Vagina (tissue), 2 donors: ENCODE measurements at regions not wholly inside any gene's neighbourhood (a gene's known extent, or its start where the extent isn't known, plus 50 kb on each side); places are given as distances from the start of the nearest gene placed in this dataset.
"Not testable (repeated sequence)": the region's sequence is repeated elsewhere in the genome, so short reads cannot be mapped to it uniquely, and the experiment has no call there.

Experiments
- DNase-seq, 2 donors: peaks; one replicate each; pipeline ENCODE4 v3.0.0-alpha.2; 2017; ENCODE audit errors: extremely low spot score in 2 of 2
- H3K27ac ChIP-seq: fragments of 200-600 bp; sonication (generic); one replicate; pipeline ENCODE4 v1.5.1; 2019
- H3K27me3 ChIP-seq: fragments of 200-600 bp; sonication (generic); one replicate; pipeline ENCODE4 v1.5.1; 2019
- H3K36me3 ChIP-seq, 2 donors: fragments of 200-600 bp; sonication (generic); one replicate each; pipeline ENCODE4 v1.5.1; 2017 to 2019
- H3K4me1 ChIP-seq: fragments of 200-600 bp; sonication (generic); one replicate; pipeline ENCODE4 v1.5.1; 2019
- H3K4me3 ChIP-seq, 2 donors: fragments of 200-600 bp; sonication (generic); 1 replicate in 1 of 2; 2 replicates in 1 of 2; pipeline ENCODE4 v1.5.1; 2016 to 2019
- H3K9me3 ChIP-seq: fragments of 200-600 bp; sonication (generic); one replicate; pipeline ENCODE4 v1.5.1; 2019
- CTCF ChIP-seq, 3 experiments: fragments of 450-650 bp in 2 of 3; fragments of 200-600 bp in 1 of 3; sonication (generic) in 1 of 3; IDR thresholded peaks; one replicate each; pipeline ENCODE4 v1.5.1; 2017 to 2019; ENCODE audit warnings: antibody characterized with exemption in 3 of 3, mild to moderate bottlenecking in 2 of 3, moderate library complexity in 2 of 3
- POLR2A ChIP-seq, 2 donors: fragments of 450-650 bp; IDR thresholded peaks; one replicate each; pipeline ENCODE4 v1.6.1; 2017; ENCODE audit warnings: antibody characterized with exemption in 2 of 2, mild to moderate bottlenecking in 2 of 2, moderate library complexity in 2 of 2
- POLR2AphosphoS5 ChIP-seq, 2 donors: sonication (generic); formaldehyde crosslinking; IDR thresholded peaks; one replicate each; pipeline ENCODE4 v1.9.0; 2017; ENCODE audit warnings: antibody characterized with exemption in 2 of 2, mild to moderate bottlenecking in 2 of 2, low read depth in 1 of 2; ENCODE audit not compliant: insufficient read depth in 1 of 2
- intact Hi-C: fragments of 100-400 bp; cut with DNase I; formaldehyde crosslinking; loops from one replicate; pipeline ENCODE4 v1.15.1; 2023

GRCh38 chr7:69067397-69067796, 530.9 kb upstream of the AUTS2 start:
- Histone ChIP-seq H3K36me3 (no peaks in the 10 kb centered on the region), H3K4me1 (no peaks in the 10 kb centered on the region), H3K27me3 (no peaks in the 10 kb centered on the region), H3K4me3 (no peak overlapping the region), H3K9me3 (no peaks in the 10 kb centered on the region), H3K27ac (no peak overlapping the region)
- intact Hi-C loops: no loop called here
- no peak for DNase-seq
- TF ChIP-seq POLR2AphosphoS5 (IDR thresholded peaks at IDR 0.05; ENCODE audit: insufficient read depth in 1 of 2, low read depth in 1 of 2) (no peak), POLR2A (IDR thresholded peaks at IDR 0.05) (no peak), CTCF (IDR thresholded peaks at IDR 0.05) (no peak)

- H3K9me3 ChIP-seq: no peaks in the 10 kb centered on the region
- no peaks in the 10 kb centered on the region for H3K4me1 ChIP-seq
- H3K27me3 ChIP-seq: no peaks in the 10 kb centered on the region
- peak in 1 of 2 donors; percentile 46 for DNase-seq
- TF ChIP-seq POLR2A (IDR thresholded peaks at IDR 0.05) (no peak), CTCF (IDR thresholded peaks at IDR 0.05) (no peak), POLR2AphosphoS5 (IDR thresholded peaks at IDR 0.05; ENCODE audit: insufficient read depth in 1 of 2, low read depth in 1 of 2) (no peak)
- no peak overlapping the region for H3K27ac ChIP-seq
- no peaks in the 10 kb centered on the region for H3K36me3 ChIP-seq
- no peak overlapping the region for H3K4me3 ChIP-seq
- intact Hi-C loops: no loop called here
Measured at GRCh38 chr7:69070476-69070875, 527.8 kb upstream of the AUTS2 start.

- H3K36me3 ChIP-seq: no peaks in the 10 kb centered on the region
- no peaks in the 10 kb centered on the region for H3K9me3 ChIP-seq
- no peak overlapping the region for H3K4me3 ChIP-seq
- intact Hi-C loops: no loop called here
- no peak overlapping the region for H3K27ac ChIP-seq
- DNase-seq: no peak
- TF ChIP-seq POLR2A (IDR thresholded peaks at IDR 0.05) (no peak), POLR2AphosphoS5 (IDR thresholded peaks at IDR 0.05; ENCODE audit: insufficient read depth in 1 of 2, low read depth in 1 of 2) (no peak), CTCF (IDR thresholded peaks at IDR 0.05) (no peak)
- H3K4me1 ChIP-seq: peaks cover 9% of the 10 kb centered on the region
- no peaks in the 10 kb centered on the region for H3K27me3 ChIP-seq
Measured at GRCh38 chr7:69076566-69076965, 521.7 kb upstream of the AUTS2 start.

GRCh38 chr7:69078997-69079769, 519.1 kb upstream of the AUTS2 start:
- DNase-seq: no peak
- TF ChIP-seq CTCF (IDR thresholded peaks at IDR 0.05): no peak
- no peak for TF ChIP-seq POLR2AphosphoS5 (IDR thresholded peaks at IDR 0.05; ENCODE audit: insufficient read depth in 1 of 2, low read depth in 1 of 2)
- TF ChIP-seq POLR2A (IDR thresholded peaks at IDR 0.05): no peak
- no peak overlapping the region for H3K27ac ChIP-seq
- H3K36me3 ChIP-seq: no peaks in the 10 kb centered on the region
- H3K4me3 ChIP-seq: no peak overlapping the region
- intact Hi-C loops: no loop called here
- H3K27me3 ChIP-seq: no peaks in the 10 kb centered on the region
- peaks cover 9% of the 10 kb centered on the region for H3K4me1 ChIP-seq
- H3K9me3 ChIP-seq: no peaks in the 10 kb centered on the region

- H3K27me3 ChIP-seq, DNase-seq: not testable (repeated sequence)
Measured at GRCh38 chr7:69087281-69087680, 511.0 kb upstream of the AUTS2 start.

More at GRCh38 chr7:69087281-69087680, 511.0 kb upstream of the AUTS2 start:
- H3K4me1 ChIP-seq, H3K9me3 ChIP-seq, H3K27ac ChIP-seq, H3K36me3 ChIP-seq, H3K4me3 ChIP-seq, intact Hi-C loops: not testable (repeated sequence)
